Liver (tissue), 3 donors: ENCODE measurements at regions not wholly inside any gene's neighbourhood (a gene's known extent, or its start where the extent isn't known, plus 50 kb on each side); places are given as distances from the start of the nearest gene placed in this dataset.

Experiments used
- ATF3 ChIP-seq: IDR thresholded peaks from 2 replicates; pipeline ENCODE4 v1.6.1; 2016; ENCODE audit warnings: antibody characterized with exemption
- CTCF ChIP-seq: fragments of 150-350 bp; IDR thresholded peaks from 2 replicates; pipeline ENCODE4 v1.5.1; 2017; ENCODE audit warnings: improper control_type of control experiment, low read depth, low read length; ENCODE audit not compliant: missing input control
- EGR1 ChIP-seq, 2 donors: IDR thresholded peaks; 2 replicates each; pipeline ENCODE4 v1.6.1; 2016 to 2018; ENCODE audit warnings: antibody characterized with exemption in 2 of 2, low read depth in 2 of 2
- FOXA1 ChIP-seq: IDR thresholded peaks from 2 replicates; pipeline ENCODE4 v1.6.1; 2016; ENCODE audit warnings: antibody characterized with exemption
- GABPA ChIP-seq, 2 donors: IDR thresholded peaks in 1 of 2; conservative IDR thresholded peaks in 1 of 2; 2 replicates each; pipeline ENCODE4 v1.6.1; 2016; ENCODE audit warnings: antibody characterized with exemption in 2 of 2, mild to moderate bottlenecking in 1 of 2, moderate library complexity in 1 of 2
- JUND ChIP-seq, 2 donors: IDR thresholded peaks; 2 replicates each; pipeline ENCODE4 v1.6.1; 2016; ENCODE audit warnings: antibody characterized with exemption in 2 of 2
- MAX ChIP-seq: IDR thresholded peaks from 2 replicates; pipeline ENCODE4 v1.6.1; 2016; ENCODE audit warnings: antibody characterized with exemption
- RAD21 ChIP-seq, 2 donors: IDR thresholded peaks; 2 replicates each; pipeline ENCODE4 v1.6.1; 2016; ENCODE audit warnings: antibody characterized with exemption in 2 of 2, mild to moderate bottlenecking in 2 of 2
- REST ChIP-seq: IDR thresholded peaks from 2 replicates; pipeline ENCODE4 v1.6.1; 2016; ENCODE audit warnings: antibody characterized with exemption, mild to moderate bottlenecking
- SP1 ChIP-seq: IDR thresholded peaks from 2 replicates; pipeline ENCODE4 v1.6.1; 2018; ENCODE audit warnings: antibody characterized with exemption, mild to moderate bottlenecking
- TAF1 ChIP-seq: conservative IDR thresholded peaks from 2 replicates; pipeline ENCODE4 v1.6.1; 2016; ENCODE audit warnings: antibody characterized with exemption, mild to moderate bottlenecking
- YY1 ChIP-seq: IDR thresholded peaks from 2 replicates; pipeline ENCODE4 v1.6.1; 2016; ENCODE audit warnings: antibody characterized with exemption, mild to moderate bottlenecking
- ZBTB33 ChIP-seq: IDR thresholded peaks from 2 replicates; pipeline ENCODE4 v1.6.1; 2016; ENCODE audit warnings: antibody characterized with exemption
- donor health status: healthy.
- donor health status: healthy.

GRCh38 chr1:50272912-50273311, 150.3 kb downstream of the DMRTA2 start:
- no peak for TF ChIP-seq CTCF
- TF ChIP-seq JUND (IDR thresholded peaks at IDR 0.05) = no peak
- TF ChIP-seq RAD21 (IDR thresholded peaks at IDR 0.05) = no peak
- no peak for TF ChIP-seq ATF3
- no peak for TF ChIP-seq REST
- no peak for TF ChIP-seq EGR1 (IDR thresholded peaks at IDR 0.05; ENCODE audit: low read depth in 2 of 2)
- no peak for TF ChIP-seq MAX
- TF ChIP-seq YY1 = no peak
- no peak for TF ChIP-seq ZBTB33
- TF ChIP-seq FOXA1 = no peak
- TF ChIP-seq TAF1 = no peak
- TF ChIP-seq GABPA (IDR thresholded peaks at IDR 0.05 in 1 of 2, conservative IDR thresholded peaks at IDR 0.05 in 1 of 2) = no peak
- TF ChIP-seq SP1 = no peak
